ENCODE measurements at regions not wholly inside any gene's neighbourhood (a gene's known extent, or its start where the extent isn't known, plus 50 kb on each side); places are given as distances from the start of the nearest gene placed in this dataset.

- TF ChIP-seq POU2F2 (IDR thresholded peaks at IDR 0.05; ENCODE audit: low read depth, low read length): no peak
- no peak for TF ChIP-seq POLR2AphosphoS5 (IDR thresholded peaks at IDR 0.05; ENCODE audit: low read depth, low read length)
These were observed 579.1 kb downstream of the SLCO4C1 start for GRCh38 chr5:101716941-101717340.
